ENCODE measurements at regions not wholly inside any gene's neighbourhood (a gene's known extent, or its start where the extent isn't known, plus 50 kb on each side); places are given as distances from the start of the nearest gene placed in this dataset.

- TF ChIP-seq CTCF (IDR thresholded peaks at IDR 0.05): no peak
- no peak for TF ChIP-seq POLR2AphosphoS5 (IDR thresholded peaks at IDR 0.05)
- TF ChIP-seq POLR2A (IDR thresholded peaks at IDR 0.05): no peak
- no peak for TF ChIP-seq EP300 (IDR thresholded peaks at IDR 0.05)
These were observed 51.7 kb upstream of the USP3 start for GRCh38 chr15:63452552-63453136.

Measured in stomach (tissue), 4 donors.